ENCODE measurements at regions not wholly inside any gene's neighbourhood (a gene's known extent, or its start where the extent isn't known, plus 50 kb on each side); places are given as distances from the start of the nearest gene placed in this dataset.

DNA sequence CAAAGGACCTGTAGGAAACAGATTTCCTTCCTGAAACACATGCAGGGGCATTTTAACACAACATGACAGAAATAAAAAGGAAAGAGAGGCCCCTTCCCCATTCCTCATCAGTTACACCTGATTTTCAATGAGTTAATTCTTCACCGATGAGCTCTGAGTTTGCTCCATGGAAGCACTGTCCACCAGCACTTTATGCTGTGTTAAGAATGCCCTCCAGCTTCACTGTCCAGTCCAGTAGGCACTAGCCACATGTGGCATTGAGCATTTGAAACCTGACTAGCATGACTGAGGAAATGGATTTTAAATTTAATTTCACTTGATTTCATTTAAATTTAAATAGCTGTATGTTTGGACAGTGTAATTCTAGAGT lies 217.2 kb upstream of the SLC10A2 start:
- H3K9me3 ChIP-seq = no peaks in the 10 kb centered on the region
- H3K4me3 ChIP-seq = no peak overlapping the region
- H3K36me3 ChIP-seq = no peaks in the 10 kb centered on the region
- no peaks in the 10 kb centered on the region for H3K4me1 ChIP-seq
- TF ChIP-seq, protein P1, sequence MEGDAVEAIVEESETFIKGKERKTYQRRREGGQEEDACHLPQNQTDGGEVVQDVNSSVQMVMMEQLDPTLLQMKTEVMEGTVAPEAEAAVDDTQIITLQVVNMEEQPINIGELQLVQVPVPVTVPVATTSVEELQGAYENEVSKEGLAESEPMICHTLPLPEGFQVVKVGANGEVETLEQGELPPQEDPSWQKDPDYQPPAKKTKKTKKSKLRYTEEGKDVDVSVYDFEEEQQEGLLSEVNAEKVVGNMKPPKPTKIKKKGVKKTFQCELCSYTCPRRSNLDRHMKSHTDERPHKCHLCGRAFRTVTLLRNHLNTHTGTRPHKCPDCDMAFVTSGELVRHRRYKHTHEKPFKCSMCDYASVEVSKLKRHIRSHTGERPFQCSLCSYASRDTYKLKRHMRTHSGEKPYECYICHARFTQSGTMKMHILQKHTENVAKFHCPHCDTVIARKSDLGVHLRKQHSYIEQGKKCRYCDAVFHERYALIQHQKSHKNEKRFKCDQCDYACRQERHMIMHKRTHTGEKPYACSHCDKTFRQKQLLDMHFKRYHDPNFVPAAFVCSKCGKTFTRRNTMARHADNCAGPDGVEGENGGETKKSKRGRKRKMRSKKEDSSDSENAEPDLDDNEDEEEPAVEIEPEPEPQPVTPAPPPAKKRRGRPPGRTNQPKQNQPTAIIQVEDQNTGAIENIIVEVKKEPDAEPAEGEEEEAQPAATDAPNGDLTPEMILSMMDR (IDR thresholded peaks at IDR 0.05) = no peak
- no peak for TF ChIP-seq POLR2AphosphoS5 (IDR thresholded peaks at IDR 0.05)
- no peak for TF ChIP-seq POLR2A (IDR thresholded peaks at IDR 0.05)
- intact Hi-C loops (cut with DNase I; ENCODE audit: low total_unique reads) = no loop called here
- DNase-seq (ENCODE audit: low spot score in 2 of 2) = no peak
- H3K27me3 ChIP-seq = no peaks in the 10 kb centered on the region
- no peak overlapping the region for H3K27ac ChIP-seq

GRCh38 chr13:103282571-103283450 lies 216.6 kb upstream of the SLC10A2 start:
- intact Hi-C loops (cut with DNase I; ENCODE audit: low total_unique reads) = no loop called here
- no peak overlapping the region for H3K27ac ChIP-seq
- H3K9me3 ChIP-seq = no peaks in the 10 kb centered on the region
- no peaks in the 10 kb centered on the region for H3K27me3 ChIP-seq
- no peaks in the 10 kb centered on the region for H3K36me3 ChIP-seq
- TF ChIP-seq, protein P1 (IDR thresholded peaks at IDR 0.05) = no peak
- TF ChIP-seq POLR2AphosphoS5 (IDR thresholded peaks at IDR 0.05) (no peak), POLR2A (IDR thresholded peaks at IDR 0.05) (no peak)
- H3K4me3 ChIP-seq = no peak overlapping the region
- H3K4me1 ChIP-seq = no peaks in the 10 kb centered on the region
- no peak for DNase-seq (ENCODE audit: low spot score in 2 of 2)

GRCh38 chr13:103277959-103278694 lies 211.9 kb upstream of the SLC10A2 start:
- H3K27ac ChIP-seq = no peak overlapping the region
- no peaks in the 10 kb centered on the region for H3K27me3 ChIP-seq
- intact Hi-C loops (cut with DNase I; ENCODE audit: low total_unique reads) = no loop called here
- H3K9me3 ChIP-seq = no peaks in the 10 kb centered on the region
- H3K4me3 ChIP-seq = no peak overlapping the region
- no peaks in the 10 kb centered on the region for H3K4me1 ChIP-seq
- no peak for TF ChIP-seq POLR2AphosphoS5 (IDR thresholded peaks at IDR 0.05)
- DNase-seq (ENCODE audit: low spot score in 2 of 2) = no peak
- H3K36me3 ChIP-seq = no peaks in the 10 kb centered on the region

- no peak overlapping the region for H3K27ac ChIP-seq
- no peak for DNase-seq (ENCODE audit: low spot score in 2 of 2)
- H3K36me3 ChIP-seq = no peaks in the 10 kb centered on the region
- intact Hi-C loops (cut with DNase I; ENCODE audit: low total_unique reads) = no loop called here
- TF ChIP-seq, protein P1 (IDR thresholded peaks at IDR 0.05) = no peak
- TF ChIP-seq POLR2AphosphoS5 (IDR thresholded peaks at IDR 0.05) (no peak), POLR2A (IDR thresholded peaks at IDR 0.05) (no peak)
- no peaks in the 10 kb centered on the region for H3K27me3 ChIP-seq
- no peaks in the 10 kb centered on the region for H3K4me1 ChIP-seq
- H3K4me3 ChIP-seq = no peak overlapping the region
- no peaks in the 10 kb centered on the region for H3K9me3 ChIP-seq
Observed at GRCh38 chr13:103276775-103277498, 210.7 kb upstream of the SLC10A2 start.

- intact Hi-C loops (cut with DNase I; ENCODE audit: low total_unique reads) = no loop called here
- H3K36me3 ChIP-seq = no peaks in the 10 kb centered on the region
- no peaks in the 10 kb centered on the region for H3K27me3 ChIP-seq
- no peak overlapping the region for H3K27ac ChIP-seq
- DNase-seq (ENCODE audit: low spot score in 2 of 2) = no peak
- H3K9me3 ChIP-seq = no peaks in the 10 kb centered on the region
- TF ChIP-seq POLR2AphosphoS5 (IDR thresholded peaks at IDR 0.05) (no peak), POLR2A (IDR thresholded peaks at IDR 0.05) (no peak)
- TF ChIP-seq, protein P1 (IDR thresholded peaks at IDR 0.05) = no peak
- no peak overlapping the region for H3K4me3 ChIP-seq
- no peaks in the 10 kb centered on the region for H3K4me1 ChIP-seq
Observed at GRCh38 chr13:103275722-103276121, 209.5 kb upstream of the SLC10A2 start.

Data from breast epithelium (tissue), 4 donors.